ENCODE measurements at regions not wholly inside any gene's neighbourhood (a gene's known extent, or its start where the extent isn't known, plus 50 kb on each side); places are given as distances from the start of the nearest gene placed in this dataset.

DNA sequence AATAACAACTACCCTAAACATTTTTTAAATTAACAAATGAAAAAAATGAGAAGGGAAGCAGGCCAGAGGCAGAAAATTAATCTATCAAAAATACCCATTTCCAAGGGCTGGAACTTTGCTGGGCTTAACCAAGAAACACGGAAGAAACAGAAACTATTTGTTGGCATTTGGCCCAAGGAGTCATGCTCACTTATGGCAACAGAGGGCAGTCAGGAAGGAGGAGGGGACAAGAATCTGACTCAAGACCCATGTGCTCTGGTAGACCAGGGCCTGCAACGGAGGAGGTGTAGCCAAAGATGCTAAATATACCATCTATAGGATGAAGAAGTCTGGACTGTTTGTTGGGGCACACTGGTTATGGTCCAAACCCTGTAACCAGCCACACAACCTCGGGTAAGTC is 496.7 kb downstream of the COG6 start:
- 6 to 100% (median 57%) methylated on average over 1 to 3 of the region's 3 CpGs; no CpG with 5 or more reads in 3 of the 10 experiments for WGBS, 10 experiments
- Histone ChIP-seq H3K4me1 (replicated peaks in 1 of 2) (peaks cover 8 to 27% of the 10 kb centered on the region in 2 donors), H3K27ac (no peak overlapping the region), H3K4me3 (no peak overlapping the region)
- in situ Hi-C loops (cut with MboI; ENCODE audit: low pct_unique_long_range_greater_than_20kb in 2 of 9, low sequenced_read_pairs in 9 of 9, unreplicated experiment in 9 of 9) = no loop called here
- peak in 3 of 8 experiments; percentile 40 to 58 (median 48) for ATAC-seq (replicated peaks in 6 of 8)

DNA sequence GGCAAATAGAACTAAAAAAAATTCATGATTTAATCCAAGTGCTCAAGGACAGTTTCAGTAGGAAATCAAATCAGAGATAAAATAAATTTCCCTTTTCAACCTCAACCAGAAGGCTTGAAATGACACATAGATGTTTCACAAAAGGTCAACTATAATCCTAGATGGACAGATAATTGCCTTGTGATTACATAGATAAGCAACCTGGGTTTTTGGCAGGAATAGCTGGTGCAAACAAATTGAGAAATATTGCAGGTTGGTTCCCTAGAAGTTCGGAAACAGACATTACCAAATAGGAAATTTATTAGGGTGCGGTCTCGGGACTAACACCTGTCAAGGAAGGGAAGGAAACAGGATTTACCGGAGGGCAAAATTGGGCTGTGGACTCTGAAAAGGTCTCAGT is 497.5 kb downstream of the COG6 start:
- WGBS, 10 experiments = 83 to 100% (median 93%) methylated on average over 1 to 4 of the region's 4 CpGs; no CpG with 5 or more reads in 2 of the 10 experiments
- Histone ChIP-seq H3K4me1 (replicated peaks in 1 of 2) (peaks cover 8 to 27% of the 10 kb centered on the region in 2 donors), H3K27ac (no peak overlapping the region), H3K4me3 (no peak overlapping the region)
- no peak for ATAC-seq (replicated peaks in 6 of 8)
- in situ Hi-C loops (cut with MboI; ENCODE audit: low pct_unique_long_range_greater_than_20kb in 2 of 9, low sequenced_read_pairs in 9 of 9, unreplicated experiment in 9 of 9) = no loop called here

GRCh38 chr13:40153516-40153915 is 498.1 kb downstream of the COG6 start:
- H3K27ac ChIP-seq = no peak overlapping the region
- in situ Hi-C loops (cut with MboI; ENCODE audit: low pct_unique_long_range_greater_than_20kb in 2 of 9, low sequenced_read_pairs in 9 of 9, unreplicated experiment in 9 of 9) = no loop called here
- ATAC-seq (replicated peaks in 6 of 8) = no peak
- WGBS, 10 experiments = 80 to 100% (median 87%) methylated on average over 1 to 2 of the region's 2 CpGs; no CpG with 5 or more reads in 4 of the 10 experiments
- no peak overlapping the region for H3K4me3 ChIP-seq
- H3K4me1 ChIP-seq (replicated peaks in 1 of 2) = peaks cover 8 to 27% of the 10 kb centered on the region in 2 donors

DNA sequence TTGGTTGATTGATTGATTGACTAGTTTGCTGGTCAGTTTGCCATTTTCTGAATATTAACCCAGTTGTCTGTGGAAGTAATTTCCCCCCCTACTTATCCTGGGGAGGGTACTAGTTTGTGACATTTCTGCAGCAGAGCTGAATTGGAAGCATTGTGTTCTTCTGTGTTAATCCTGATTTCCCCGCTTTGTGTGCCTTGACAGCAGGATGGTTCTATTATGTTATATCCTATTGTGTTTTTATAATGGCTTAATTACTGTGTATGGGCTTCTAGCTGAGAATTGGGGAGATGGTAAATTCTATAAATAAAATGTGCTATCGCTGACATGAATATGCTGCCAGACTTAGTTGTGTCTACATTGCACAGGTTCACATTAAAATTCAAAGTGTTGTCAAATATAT is 499.7 kb downstream of the COG6 start:
- ATAC-seq (replicated peaks in 6 of 8) = no peak
- peaks cover 8 to 17% of the 10 kb centered on the region in 2 donors for H3K4me1 ChIP-seq (replicated peaks in 1 of 2)
- WGBS, 10 experiments = 64 to 100% (median 87%) methylated on average over 1 to 2 of the region's 2 CpGs; no CpG with 5 or more reads in 1 of the 10 experiments
- in situ Hi-C loops (cut with MboI; ENCODE audit: low pct_unique_long_range_greater_than_20kb in 2 of 9, low sequenced_read_pairs in 9 of 9, unreplicated experiment in 9 of 9) = no loop called here
- H3K27ac ChIP-seq = no peak overlapping the region
- H3K4me3 ChIP-seq = no peak overlapping the region

DNA sequence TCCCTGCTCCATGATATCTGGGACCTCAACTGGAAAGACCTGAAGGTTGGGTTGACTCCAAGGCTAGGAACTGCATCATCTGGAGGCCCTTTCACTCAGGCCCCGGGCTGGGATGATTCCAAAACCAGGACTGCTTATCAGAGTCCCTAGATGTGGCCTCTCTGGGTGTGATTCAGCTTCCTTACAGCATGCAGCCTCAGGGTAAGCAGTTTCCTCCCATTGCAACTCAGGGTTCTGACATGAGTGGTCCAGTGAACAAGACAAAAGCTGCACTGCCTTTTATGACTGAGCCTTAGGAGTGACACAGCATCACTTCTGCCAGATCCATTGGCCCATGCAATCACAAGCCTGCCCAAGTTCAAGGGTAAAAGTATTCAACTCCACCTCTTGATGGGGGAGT is 502.8 kb downstream of the COG6 start:
- Histone ChIP-seq H3K4me1 (replicated peaks in 1 of 2) (peaks cover 8 to 17% of the 10 kb centered on the region in 2 donors), H3K4me3 (no peak overlapping the region), H3K27ac (no peak overlapping the region)
- peak in 3 of 8 experiments; percentile 29 to 69 (median 36) for ATAC-seq (replicated peaks in 6 of 8)
- in situ Hi-C loops (cut with MboI; ENCODE audit: low pct_unique_long_range_greater_than_20kb in 2 of 9, low sequenced_read_pairs in 9 of 9, unreplicated experiment in 9 of 9) = no loop called here
- 100% methylated on average over 1 of the region's 1 CpG; no CpG with 5 or more reads in 7 of the 10 experiments for WGBS, 10 experiments

- ATAC-seq (replicated peaks in 6 of 8) = peak in 3 of 8 experiments; percentile 47 to 64 (median 63)
- H3K4me1 ChIP-seq (replicated peaks in 1 of 2) = peaks cover 8 to 17% of the 10 kb centered on the region in 2 donors
- in situ Hi-C loops (cut with MboI; ENCODE audit: low pct_unique_long_range_greater_than_20kb in 2 of 9, low sequenced_read_pairs in 9 of 9, unreplicated experiment in 9 of 9) = no loop called here
- 37 to 100% (median 83%) methylated on average over 2 to 4 of the region's 4 CpGs; no CpG with 5 or more reads in 3 of the 10 experiments for WGBS, 10 experiments
- no peak overlapping the region for H3K4me3 ChIP-seq
- H3K27ac ChIP-seq = no peak overlapping the region
Measured at GRCh38 chr13:40158757-40159156, 503.3 kb downstream of the COG6 start.

DNA sequence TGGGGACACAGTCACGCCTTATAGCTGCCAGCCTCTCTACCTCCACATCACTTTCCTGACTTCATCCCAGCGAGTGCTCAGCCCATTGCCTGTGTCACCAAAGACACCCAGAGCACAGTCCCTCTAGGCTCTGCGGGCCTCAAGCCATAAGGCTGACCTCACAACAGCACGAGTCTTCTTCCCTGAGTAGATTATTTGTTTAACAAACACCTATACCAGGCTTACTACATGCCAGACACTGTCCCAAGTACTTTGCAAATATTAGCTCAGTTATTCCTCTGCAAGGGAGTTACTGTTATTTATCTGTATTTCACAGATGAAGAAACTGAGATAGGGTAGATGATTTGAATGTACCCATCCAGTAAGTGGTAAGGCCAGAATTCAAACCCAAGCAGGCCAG is 504.3 kb downstream of the COG6 start:
- Histone ChIP-seq H3K4me3 (no peak overlapping the region), H3K27ac (no peak overlapping the region), H3K4me1 (replicated peaks in 1 of 2) (peaks cover 8 to 17% of the 10 kb centered on the region in 2 donors)
- WGBS, 10 experiments = 89 to 100% (median 98%) methylated on average over 1 to 4 of the region's 4 CpGs; no CpG with 5 or more reads in 6 of the 10 experiments
- in situ Hi-C loops (cut with MboI; ENCODE audit: low pct_unique_long_range_greater_than_20kb in 2 of 9, low sequenced_read_pairs in 9 of 9, unreplicated experiment in 9 of 9) = no loop called here
- peak in 1 of 8 experiments; percentile 31 for ATAC-seq (replicated peaks in 6 of 8)

DNA sequence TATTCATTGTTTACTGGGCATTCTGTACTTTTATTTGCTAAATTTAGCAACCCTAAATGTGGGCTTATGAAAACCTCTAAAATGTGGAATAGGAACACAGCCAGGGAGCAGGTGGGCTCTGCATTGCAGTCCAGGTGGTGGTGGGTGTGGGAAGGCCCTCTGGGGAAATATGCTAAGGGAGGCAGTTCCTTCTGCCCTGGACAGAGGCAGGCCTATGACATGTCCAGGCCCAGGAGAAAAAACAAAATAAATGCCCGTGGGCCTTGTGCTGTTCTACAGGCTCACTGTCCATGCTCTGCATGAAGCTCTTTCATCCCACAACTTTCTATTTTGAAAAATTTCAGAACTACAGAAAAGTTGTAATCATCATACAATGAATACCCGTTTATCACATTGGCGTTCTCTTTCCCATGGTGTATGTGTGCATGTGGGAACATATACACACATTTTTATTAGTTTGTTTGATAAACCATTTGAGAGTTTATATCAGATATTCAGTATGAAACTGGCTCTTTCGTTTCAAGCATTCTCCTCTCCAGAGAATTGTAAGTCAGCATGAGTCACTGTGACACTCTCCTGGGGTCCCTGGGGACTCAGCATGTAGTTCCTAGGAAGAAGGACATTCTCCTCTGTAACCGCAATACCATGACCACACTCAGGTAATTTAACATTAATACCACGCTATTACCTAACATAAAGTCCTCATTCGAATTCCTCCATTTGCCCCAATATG is 505.3 kb downstream of the COG6 start:
- in situ Hi-C loops (cut with MboI; ENCODE audit: low pct_unique_long_range_greater_than_20kb in 2 of 9, low sequenced_read_pairs in 9 of 9, unreplicated experiment in 9 of 9) = no loop called here

GRCh38 chr13:40161351-40161810 is 505.1 kb downstream of the FOXO1 start:
- in situ Hi-C loops (cut with MboI; ENCODE audit: low pct_unique_long_range_greater_than_20kb in 2 of 9, low sequenced_read_pairs in 9 of 9, unreplicated experiment in 9 of 9) = no loop called here
- WGBS, 10 experiments = 71 to 100% (median 90%) methylated on average over 1 to 3 of the region's 4 CpGs; no CpG with 5 or more reads in 3 of the 10 experiments
- ATAC-seq (replicated peaks in 6 of 8) = peak in 2 of 8 experiments; percentile 9 to 17
- H3K4me1 ChIP-seq (replicated peaks in 1 of 2) = peaks cover 5 to 6% of the 10 kb centered on the region in 2 donors
- no peak overlapping the region for H3K4me3 ChIP-seq
- H3K27ac ChIP-seq = no peak overlapping the region

More for the DNA sequence above, 505.3 kb downstream of the COG6 start:
- Histone ChIP-seq H3K4me3 (no peak overlapping the region), H3K4me1 (replicated peaks in 1 of 2) (peaks cover 8% of the 10 kb centered on the region in 2 donors), H3K27ac (no peak overlapping the region)
- 61 to 100% (median 80%) methylated on average over 1 to 7 of the region's 7 CpGs for WGBS, 10 experiments
- peak; percentile 69 to 88 (median 76) for ATAC-seq (replicated peaks in 6 of 8)

- WGBS, 10 experiments = 80 to 100% (median 100%) methylated on average over 1 of the region's 2 CpGs; no CpG with 5 or more reads in 5 of the 10 experiments
- no peak overlapping the region for H3K4me3 ChIP-seq
- ATAC-seq (replicated peaks in 6 of 8) = no peak
- peaks cover 0 to under 1% of the 10 kb centered on the region in 2 donors for H3K4me1 ChIP-seq (replicated peaks in 1 of 2)
- no peak overlapping the region for H3K27ac ChIP-seq
- in situ Hi-C loops (cut with MboI; ENCODE audit: low pct_unique_long_range_greater_than_20kb in 2 of 9, low sequenced_read_pairs in 9 of 9, unreplicated experiment in 9 of 9) = no loop called here
Measured at GRCh38 chr13:40161931-40162330, 504.5 kb downstream of the FOXO1 start.

GRCh38 chr13:40163066-40164000 is 503.1 kb downstream of the FOXO1 start:
- H3K4me1 ChIP-seq (replicated peaks in 1 of 2) = no peaks in the 10 kb centered on the region
- 60 to 100% (median 95%) methylated on average over 1 to 6 of the region's 11 CpGs; no CpG with 5 or more reads in 1 of the 10 experiments for WGBS, 10 experiments
- H3K4me3 ChIP-seq = no peak overlapping the region
- peak in 3 of 8 experiments; percentile 8 to 10 (median 9) for ATAC-seq (replicated peaks in 6 of 8)
- no peak overlapping the region for H3K27ac ChIP-seq
- in situ Hi-C loops (cut with MboI; ENCODE audit: low pct_unique_long_range_greater_than_20kb in 2 of 9, low sequenced_read_pairs in 9 of 9, unreplicated experiment in 9 of 9) = no loop called here

DNA sequence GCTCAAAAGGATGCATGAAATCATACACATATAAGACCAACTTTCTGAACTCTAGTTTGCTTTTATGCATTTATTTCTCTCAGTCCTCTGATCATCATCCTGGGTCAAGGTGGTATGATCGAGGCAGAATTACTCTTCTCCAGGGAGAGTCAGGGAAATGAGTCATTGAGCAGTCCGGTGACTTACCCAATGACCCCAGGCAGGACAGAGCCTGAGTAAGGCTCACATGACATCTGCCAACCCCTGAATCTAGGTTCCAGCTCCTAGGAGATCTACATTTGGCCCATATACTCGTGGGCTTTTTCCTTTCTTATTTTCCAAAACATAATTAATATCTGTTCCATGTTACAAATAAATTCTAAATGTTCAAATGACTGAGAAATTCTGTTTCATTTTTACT is 502.3 kb downstream of the FOXO1 start:
- no peak overlapping the region for H3K4me3 ChIP-seq
- H3K27ac ChIP-seq = no peak overlapping the region
- 18 to 86% (median 68%) methylated on average over 1 to 3 of the region's 3 CpGs; no CpG with 5 or more reads in 2 of the 10 experiments for WGBS, 10 experiments
- H3K4me1 ChIP-seq (replicated peaks in 1 of 2) = no peaks in the 10 kb centered on the region
- ATAC-seq (replicated peaks in 6 of 8) = peak in 7 of 8 experiments; percentile 21 to 81 (median 74)
- in situ Hi-C loops (cut with MboI; ENCODE audit: low pct_unique_long_range_greater_than_20kb in 2 of 9, low sequenced_read_pairs in 9 of 9, unreplicated experiment in 9 of 9) = no loop called here

Measured in motor neuron (in vitro differentiated cells).